Neutrophil (primary cell): ENCODE measurements at regions not wholly inside any gene's neighbourhood (a gene's known extent, or its start where the extent isn't known, plus 50 kb on each side); places are given as distances from the start of the nearest gene placed in this dataset.

Source experiments
- H3K27ac ChIP-seq: fragments of 200-600 bp; sonication (generic); 2 replicates; pipeline ENCODE4 v1.5.1; 2016; ENCODE audit warnings: mild to moderate bottlenecking, moderate library complexity
- H3K27me3 ChIP-seq: fragments of 200-600 bp; sonication (generic); 2 replicates; pipeline ENCODE4 v1.6.0; 2016; ENCODE audit warnings: mild to moderate bottlenecking
- H3K36me3 ChIP-seq: fragments of 200-600 bp; sonication (generic); 2 replicates; pipeline ENCODE4 v1.5.1; 2017
- H3K4me1 ChIP-seq, 2 experiments: fragments of 200-600 bp in 1 of 2; sonication (generic) in 1 of 2; 1 replicate in 1 of 2; 2 replicates in 1 of 2; pipeline versions ENCODE4 v1.5.1 to v1.6.1; 2013 to 2016; ENCODE audit warnings: low read depth in 1 of 2, low read length in 1 of 2, mild to moderate bottlenecking in 1 of 2, moderate library complexity in 1 of 2; ENCODE audit not compliant: control insufficient read depth in 1 of 2, insufficient read depth in 1 of 2
- H3K4me3 ChIP-seq, 2 experiments: fragments of 200-600 bp in 1 of 2; sonication (generic) in 1 of 2; 1 replicate in 1 of 2; 2 replicates in 1 of 2; pipeline ENCODE4 v1.5.1; 2013 to 2016; ENCODE audit warnings: low read depth in 1 of 2, low read length in 1 of 2, mild to moderate bottlenecking in 1 of 2, moderate library complexity in 1 of 2
- H3K9me3 ChIP-seq: fragments of 200-600 bp; sonication (generic); 2 replicates; pipeline ENCODE4 v1.5.1; 2016
- CTCF ChIP-seq: fragments of 200-600 bp; sonication (generic); IDR thresholded peaks from 2 replicates; pipeline ENCODE4 v1.5.1; 2016; ENCODE audit warnings: antibody characterized with exemption

DNA sequence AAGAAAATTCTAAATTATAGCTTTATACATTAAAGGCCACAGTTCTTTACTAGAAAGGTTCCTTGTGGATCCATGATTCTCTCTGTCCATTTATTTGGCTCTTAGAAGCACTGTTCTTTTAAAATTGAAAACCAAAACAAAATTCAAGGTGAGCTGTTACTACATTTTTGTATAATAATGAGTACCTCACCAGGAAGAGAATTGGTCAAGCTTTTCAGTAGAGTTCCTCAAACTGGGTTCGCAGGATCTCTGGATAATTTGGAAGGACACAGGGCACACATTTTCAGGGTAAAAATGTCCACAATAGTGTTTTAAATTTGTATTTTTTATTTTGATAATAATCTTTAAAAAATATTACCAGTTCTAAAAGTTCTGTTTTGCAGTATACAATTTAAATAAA lies 93.0 kb downstream of the PPP1R3A start:
- Histone ChIP-seq H3K27ac (no peak overlapping the region), H3K4me1 (no peaks in the 10 kb centered on the region), H3K27me3 (no peaks in the 10 kb centered on the region), H3K4me3 (no peak overlapping the region), H3K9me3 (no peaks in the 10 kb centered on the region), H3K36me3 (no peaks in the 10 kb centered on the region)
- no peak for TF ChIP-seq CTCF

DNA sequence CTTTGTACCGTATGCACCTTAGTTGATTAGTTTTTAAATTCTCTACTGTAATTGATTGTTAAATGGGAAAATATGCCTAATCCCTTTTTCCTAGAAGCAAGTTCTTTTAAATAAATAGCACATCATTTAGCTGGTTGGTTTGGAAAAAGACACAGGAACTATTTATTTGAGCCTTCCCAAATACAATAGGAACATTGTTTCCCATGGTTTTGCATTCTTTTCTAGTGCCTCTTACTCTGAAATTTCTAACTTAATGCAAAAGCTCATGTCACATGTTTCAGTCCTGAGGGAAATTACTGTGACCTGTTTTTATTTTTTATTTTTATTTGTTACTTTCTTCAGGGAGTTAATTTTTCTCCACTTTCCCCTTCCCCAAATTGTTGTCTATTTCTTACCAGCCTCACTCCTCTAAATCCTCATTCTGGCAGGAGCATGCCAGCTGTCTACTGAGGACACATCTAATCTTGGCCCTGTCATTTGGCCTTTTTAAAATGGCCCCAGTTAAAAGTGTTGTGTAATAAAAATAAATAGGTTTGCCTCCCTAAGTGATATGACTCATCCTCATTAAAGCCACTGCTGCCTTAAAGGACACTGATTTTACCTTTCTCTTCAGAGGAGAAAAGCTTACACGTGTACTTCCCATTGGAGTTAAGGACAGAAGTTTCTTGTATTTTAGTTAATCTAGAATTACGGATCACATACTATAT lies 94.5 kb downstream of the PPP1R3A start:
- H3K4me3 ChIP-seq = no peak overlapping the region
- no peak overlapping the region for H3K27ac ChIP-seq
- no peaks in the 10 kb centered on the region for H3K27me3 ChIP-seq
- no peaks in the 10 kb centered on the region for H3K4me1 ChIP-seq
- no peaks in the 10 kb centered on the region for H3K36me3 ChIP-seq
- TF ChIP-seq CTCF = no peak
- H3K9me3 ChIP-seq = no peaks in the 10 kb centered on the region

DNA sequence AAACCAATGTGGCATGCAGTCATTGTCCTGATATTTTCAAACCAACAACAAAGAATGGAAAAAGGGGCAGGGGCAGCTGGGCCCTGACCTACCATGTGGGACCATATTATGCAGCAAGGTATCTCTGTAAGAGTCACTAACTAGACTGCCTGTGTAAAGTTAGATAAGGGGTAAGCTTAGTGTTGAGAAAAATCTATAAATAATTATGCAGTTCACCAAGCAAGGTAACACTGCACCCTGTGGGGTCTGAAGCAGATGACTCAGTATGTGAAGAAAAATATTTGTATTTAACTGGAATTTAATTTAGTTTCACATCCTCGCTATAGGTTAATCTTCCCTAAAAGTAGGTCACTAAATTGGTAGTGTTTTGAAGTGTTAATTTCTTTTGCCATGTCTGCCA lies 99.3 kb downstream of the PPP1R3A start:
- no peak for TF ChIP-seq CTCF
- no peaks in the 10 kb centered on the region for H3K9me3 ChIP-seq
- no peak overlapping the region for H3K4me3 ChIP-seq
- H3K27ac ChIP-seq = no peak overlapping the region
- H3K36me3 ChIP-seq = no peaks in the 10 kb centered on the region
- no peaks in the 10 kb centered on the region for H3K4me1 ChIP-seq
- no peaks in the 10 kb centered on the region for H3K27me3 ChIP-seq

DNA sequence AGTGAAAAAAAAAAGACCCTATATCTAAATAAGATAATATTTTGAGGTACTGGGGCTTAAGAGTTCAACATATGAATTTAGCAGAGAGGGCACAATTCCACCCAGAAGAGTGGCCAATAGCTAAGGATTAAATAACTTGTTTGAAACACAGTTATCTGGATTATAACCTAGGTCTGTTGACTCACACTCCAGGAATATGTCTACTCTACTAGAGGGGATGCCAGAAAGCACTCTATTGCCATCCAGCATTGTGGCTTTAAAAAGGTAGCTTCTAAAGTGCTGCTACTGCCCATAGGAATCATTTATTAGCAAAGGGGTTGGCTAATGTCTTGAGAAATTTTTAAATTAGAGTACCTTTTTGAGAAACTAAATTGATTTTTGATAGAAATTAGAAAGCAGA lies 102.2 kb downstream of the PPP1R3A start:
- TF ChIP-seq CTCF = no peak
- Histone ChIP-seq H3K27ac (no peak overlapping the region), H3K27me3 (no peaks in the 10 kb centered on the region), H3K4me1 (no peaks in the 10 kb centered on the region), H3K4me3 (no peak overlapping the region), H3K9me3 (no peaks in the 10 kb centered on the region), H3K36me3 (no peaks in the 10 kb centered on the region)

GRCh38 chr7:113813471-113813870 lies 105.3 kb downstream of the PPP1R3A start:
- no peaks in the 10 kb centered on the region for H3K36me3 ChIP-seq
- no peak overlapping the region for H3K4me3 ChIP-seq
- H3K9me3 ChIP-seq = no peaks in the 10 kb centered on the region
- TF ChIP-seq CTCF = no peak
- no peak overlapping the region for H3K27ac ChIP-seq
- H3K27me3 ChIP-seq = no peaks in the 10 kb centered on the region
- H3K4me1 ChIP-seq = no peaks in the 10 kb centered on the region
